Fibroblast of mammary gland (primary cell): ENCODE measurements at regions not wholly inside any gene's neighbourhood (a gene's known extent, or its start where the extent isn't known, plus 50 kb on each side); places are given as distances from the start of the nearest gene placed in this dataset.
A peak's percentile ranks its signal among the peaks of the same experiment; 100 is the strongest.

Experiments
- DNase-seq: peaks from one replicate; pipeline ENCODE4 v3.0.0-alpha.2; 2010; ENCODE audit warnings: low read depth
- H3K4me3 ChIP-seq: 2 replicates; pipeline ENCODE4 v1.5.1; 2011; ENCODE audit warnings: low read depth, mild to moderate bottlenecking, low read length, moderate library complexity; ENCODE audit not compliant: control insufficient read depth
- CTCF ChIP-seq: conservative IDR thresholded peaks from 2 replicates; pipeline ENCODE4 v1.5.1; 2011; ENCODE audit warnings: low read depth, low read length, inconsistent platforms; ENCODE audit not compliant: control insufficient read depth, insufficient read depth

- no peak for TF ChIP-seq CTCF
Measured at GRCh38 chr4:104169437-104169836, 325.3 kb downstream of the CXXC4 start.

GRCh38 chr4:104166749-104167148 lies 327.9 kb downstream of the CXXC4 start:
- no peak for TF ChIP-seq CTCF
- no peak overlapping the region for H3K4me3 ChIP-seq
- DNase-seq = no peak

More at GRCh38 chr4:104169437-104169836, 325.3 kb downstream of the CXXC4 start:
- DNase-seq = no peak
- no peak overlapping the region for H3K4me3 ChIP-seq

- H3K4me3 ChIP-seq = no peak overlapping the region
- no peak for TF ChIP-seq CTCF
- DNase-seq = peak; percentile 40
Measured at GRCh38 chr4:104163820-104164219, 330.9 kb downstream of the CXXC4 start.

GRCh38 chr4:104146048-104146447 lies 348.6 kb downstream of the CXXC4 start:
- no peak overlapping the region for H3K4me3 ChIP-seq
- no peak for DNase-seq
- no peak for TF ChIP-seq CTCF

GRCh38 chr4:104138116-104138515 lies 356.6 kb downstream of the CXXC4 start:
- DNase-seq = no peak
- no peak for TF ChIP-seq CTCF
- H3K4me3 ChIP-seq = no peak overlapping the region

GRCh38 chr4:104129243-104129642 lies 365.5 kb downstream of the CXXC4 start:
- no peak for DNase-seq
- TF ChIP-seq CTCF = no peak
- H3K4me3 ChIP-seq = no peak overlapping the region

- no peak overlapping the region for H3K4me3 ChIP-seq
- no peak for DNase-seq
- no peak for TF ChIP-seq CTCF
Measured at GRCh38 chr4:104128850-104129213, 365.9 kb downstream of the CXXC4 start.
